GM18508 (cell line): ENCODE measurements at regions not wholly inside any gene's neighbourhood (a gene's known extent, or its start where the extent isn't known, plus 50 kb on each side); places are given as distances from the start of the nearest gene placed in this dataset.

Source experiments
- ATAC-seq: cut with Tn5 transposase; IDR thresholded peaks from one replicate; pipeline ENCODE4 v1.9.1; 2021; ENCODE audit warnings: moderate number of reproducible peaks; ENCODE audit not compliant: insufficient read depth, unreplicated experiment

DNA sequence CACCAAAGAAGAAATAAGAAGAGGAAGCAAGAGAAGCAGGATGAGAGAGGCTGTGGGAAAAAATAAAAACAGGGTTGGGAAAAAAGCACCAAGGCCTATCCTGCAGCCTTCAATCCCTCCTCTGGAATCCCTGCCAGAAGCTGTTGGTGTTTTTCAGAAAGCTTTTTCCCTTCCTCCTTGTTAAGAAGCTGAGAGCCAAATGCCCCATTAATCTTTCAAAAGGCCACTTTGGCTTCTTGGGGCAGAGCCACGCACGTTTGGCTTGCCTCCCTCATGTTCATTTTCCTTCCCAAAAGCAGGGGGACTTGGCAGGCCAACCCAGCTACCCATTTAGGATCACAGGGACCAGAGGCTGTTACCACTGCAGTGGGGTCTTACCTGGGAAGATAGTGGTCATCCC is 365.3 kb downstream of the NUAK1 start:
- no peak for ATAC-seq

DNA sequence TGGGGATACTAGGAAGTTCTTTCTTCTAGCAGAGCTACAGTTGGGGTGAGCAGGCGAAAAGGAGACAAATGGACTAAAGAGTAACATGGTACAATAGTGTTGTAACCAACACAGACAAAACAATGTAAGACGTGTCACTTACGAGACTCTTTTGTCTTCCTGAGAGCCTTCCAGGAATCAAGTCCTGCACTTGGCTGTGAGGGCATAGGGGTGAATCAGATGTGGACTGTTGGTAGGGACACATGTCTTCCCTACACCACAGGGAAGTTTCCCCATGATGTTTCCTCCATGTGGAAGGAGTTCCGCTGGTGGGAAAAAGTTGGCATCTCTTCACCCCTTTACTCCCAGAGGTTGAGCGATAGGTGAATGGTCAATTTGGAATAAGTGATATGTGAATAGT is 364.7 kb downstream of the NUAK1 start:
- ATAC-seq, result no peak

DNA sequence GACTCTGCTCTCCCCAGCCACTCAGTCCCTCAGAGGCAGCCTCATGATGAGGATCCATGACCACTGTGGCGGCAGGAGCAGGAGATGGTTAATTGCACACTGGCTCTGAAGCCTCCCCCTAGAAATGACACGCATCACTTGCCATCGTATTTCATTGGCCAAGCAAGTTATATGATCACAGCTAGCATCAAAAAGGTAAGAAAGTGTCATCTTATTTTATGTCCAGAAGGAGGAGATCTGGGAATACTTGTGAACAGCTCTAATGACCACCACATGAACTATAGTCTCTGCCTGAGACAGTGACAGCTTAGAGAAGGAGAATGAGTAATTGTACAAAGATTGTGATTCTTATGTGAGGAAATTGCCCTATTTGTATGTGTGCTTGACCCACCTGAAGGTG is 363.4 kb downstream of the NUAK1 start:
- ATAC-seq, result no peak

DNA sequence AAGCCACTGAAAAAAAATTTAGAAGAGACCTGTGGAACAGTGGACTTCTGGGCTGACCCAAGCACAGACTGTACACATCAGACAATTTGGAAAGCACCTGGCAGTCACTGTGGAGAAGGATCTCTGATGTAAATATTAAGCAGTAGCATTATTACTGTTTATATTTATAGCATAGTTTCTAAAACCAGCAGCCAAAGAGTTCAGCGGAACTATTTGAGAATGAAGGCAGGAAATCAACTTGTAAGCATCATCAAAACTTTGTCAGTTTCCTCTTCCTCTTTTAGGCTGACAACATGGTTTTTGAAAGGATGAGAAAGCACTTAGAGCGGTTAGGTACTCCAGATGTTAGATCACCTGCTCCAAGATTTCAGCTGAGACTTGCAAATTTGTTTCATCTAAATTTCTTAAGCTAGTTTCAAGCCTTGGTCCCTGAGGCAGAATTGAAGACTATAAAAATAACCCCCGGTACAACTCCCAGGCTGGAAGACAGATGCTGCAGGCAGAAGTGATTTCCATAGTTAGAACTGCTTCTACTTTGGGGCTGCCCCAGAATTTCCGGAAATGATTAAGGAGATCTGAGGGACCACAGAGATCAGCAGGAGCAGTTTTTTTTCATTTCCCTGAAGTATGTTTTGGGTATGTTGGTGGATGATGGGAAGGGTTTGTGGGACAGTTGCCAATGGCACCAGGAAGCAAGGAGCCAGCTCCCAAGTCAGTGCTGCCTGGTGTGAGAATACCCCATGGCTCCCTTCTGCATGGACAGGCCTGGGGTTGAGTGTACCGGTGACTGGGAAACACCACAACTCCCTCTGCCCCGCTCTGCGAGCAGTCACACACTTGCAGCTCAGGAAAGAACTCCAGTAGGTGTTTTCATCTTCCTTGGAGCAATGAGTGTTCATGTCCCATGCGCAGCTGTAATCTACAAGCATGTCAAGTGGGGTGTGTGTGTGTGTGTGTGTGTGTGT is 354.5 kb downstream of the NUAK1 start:
- ATAC-seq, result no peak

DNA sequence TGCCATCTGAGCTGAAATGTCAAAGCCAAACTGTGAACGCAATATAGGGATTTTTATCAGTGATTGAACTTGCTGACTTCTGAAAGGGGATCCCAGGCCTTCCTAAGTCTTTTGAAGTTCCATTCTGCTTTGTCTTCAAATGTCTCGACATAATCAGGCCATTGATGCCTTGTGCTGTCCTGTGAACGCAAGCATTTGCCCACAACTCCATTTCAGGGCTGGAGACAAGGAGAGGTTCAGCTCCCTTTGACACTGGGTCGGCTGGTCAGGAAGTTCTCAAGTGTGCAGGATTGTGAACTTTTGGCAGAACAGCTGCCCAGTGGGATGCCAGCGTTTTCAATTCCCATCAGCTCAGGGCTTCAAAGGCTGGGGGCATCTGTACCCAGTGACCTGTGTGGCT is 345.3 kb downstream of the NUAK1 start:
- ATAC-seq, result no peak

DNA sequence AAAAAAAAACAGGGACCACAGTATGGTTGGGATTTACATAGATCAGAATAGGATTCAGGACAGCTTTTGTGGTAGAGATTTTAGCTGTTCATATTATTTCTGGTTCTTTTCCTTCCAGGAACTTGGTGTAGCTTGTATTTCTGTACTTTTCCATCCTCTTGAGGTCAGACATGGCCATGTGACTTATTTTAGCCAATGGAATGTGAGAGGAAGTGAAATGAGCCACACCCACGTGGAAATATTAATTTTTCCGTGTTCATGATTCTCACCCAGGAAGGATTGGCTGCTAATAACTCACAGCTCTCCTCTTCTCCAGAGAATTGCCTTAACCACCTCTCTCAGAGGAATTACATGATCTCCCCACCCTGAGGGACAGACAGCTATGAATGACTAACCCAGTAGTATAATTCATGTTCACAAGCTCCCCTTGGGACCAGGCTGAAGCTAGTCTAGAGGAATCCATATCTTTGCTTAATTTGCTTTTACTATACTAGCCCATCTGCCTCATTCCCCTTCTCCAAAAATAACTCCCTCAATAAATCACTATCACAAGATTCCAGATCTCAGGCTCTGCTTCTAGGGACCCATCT is 340.4 kb downstream of the NUAK1 start:
- ATAC-seq, result no peak

DNA sequence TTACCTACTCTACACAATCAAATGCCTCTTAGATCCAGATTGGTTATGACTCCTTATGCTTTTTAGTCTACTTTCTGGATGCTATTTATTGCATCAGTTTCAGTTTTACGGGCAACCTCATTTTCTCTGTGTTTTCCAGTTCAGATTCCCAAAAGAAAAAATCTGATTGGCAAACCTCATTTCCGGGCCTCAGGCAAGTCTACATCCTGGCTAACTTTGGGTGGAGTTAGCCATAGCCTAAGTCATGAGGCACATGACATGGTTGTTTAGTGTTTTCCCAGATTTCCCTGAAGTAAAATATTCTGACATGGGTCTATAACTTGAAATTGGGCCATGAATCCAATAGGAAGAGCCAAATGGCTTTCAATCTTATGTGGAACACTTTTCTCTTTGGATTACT is 339.7 kb downstream of the NUAK1 start:
- no peak for ATAC-seq

DNA sequence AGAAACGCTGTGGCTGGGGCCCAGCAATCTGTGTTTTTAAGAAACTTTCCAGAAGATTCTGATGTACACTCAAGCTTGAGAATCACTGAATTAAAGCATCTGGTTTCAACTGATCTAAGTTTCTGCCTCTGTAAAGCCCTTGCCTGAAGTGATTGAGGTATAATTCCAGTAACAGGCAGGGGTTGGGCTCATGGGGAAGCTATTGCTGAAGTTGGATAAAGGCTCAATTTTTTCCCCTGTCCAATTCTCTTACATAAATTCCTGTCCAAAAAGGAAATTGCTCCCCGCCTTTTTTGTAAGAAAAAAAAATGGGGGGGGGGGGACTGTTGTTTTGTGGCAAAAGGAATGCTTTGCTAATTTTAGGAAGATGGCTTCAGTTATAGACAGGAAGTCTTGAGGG is 337.4 kb downstream of the NUAK1 start:
- ATAC-seq, result no peak

DNA sequence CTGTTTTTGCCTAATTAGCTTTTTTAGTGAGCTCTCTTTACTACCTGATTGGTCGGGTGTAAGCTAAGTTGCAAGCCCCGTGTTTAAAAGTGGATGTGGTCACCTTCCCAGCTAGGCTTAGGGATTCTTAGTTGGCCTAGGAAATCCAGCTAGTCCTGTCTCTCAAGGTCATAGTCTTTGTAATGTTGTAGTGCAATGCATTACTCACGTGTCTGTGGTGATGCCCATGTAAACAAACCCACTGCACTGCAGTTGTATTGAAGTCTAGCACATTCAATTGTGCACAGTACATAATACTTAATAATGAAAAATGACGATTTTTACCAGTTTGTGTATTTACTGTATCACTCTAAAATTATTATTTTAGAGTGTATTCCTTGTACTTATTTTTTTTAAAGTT is 335.5 kb downstream of the NUAK1 start:
- no peak for ATAC-seq

DNA sequence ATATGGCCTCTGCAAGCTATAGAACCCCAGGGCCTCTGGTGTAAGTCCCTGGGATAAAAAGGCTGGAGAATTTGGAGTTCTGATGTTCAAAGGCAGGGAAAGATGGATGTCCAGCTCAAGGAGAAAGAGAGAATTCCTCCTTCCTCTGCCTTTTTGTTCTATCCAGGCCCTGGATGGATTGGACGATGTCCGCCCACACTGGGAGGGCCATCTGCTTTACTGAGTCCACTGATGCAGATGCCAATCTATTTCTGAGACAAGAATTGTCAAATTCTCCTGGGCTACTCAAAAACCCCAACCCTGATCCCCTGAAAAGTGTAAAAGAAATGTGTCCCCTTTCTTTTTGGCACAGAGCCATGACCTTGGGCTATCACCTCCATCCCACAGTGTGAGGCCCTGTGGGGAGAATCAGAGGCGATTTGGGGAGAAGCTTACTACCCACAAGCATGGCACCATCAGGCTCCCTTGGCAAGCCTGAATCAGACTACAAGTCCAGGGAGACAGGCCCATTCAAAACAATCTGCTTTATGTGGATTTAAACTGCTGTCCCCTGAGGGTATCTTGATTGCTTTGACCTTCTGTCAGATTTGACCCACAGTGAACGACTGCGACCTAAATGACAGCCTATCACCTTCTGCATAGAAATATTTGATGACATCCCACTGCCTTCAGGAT is 334.0 kb downstream of the NUAK1 start:
- ATAC-seq, result no peak

DNA sequence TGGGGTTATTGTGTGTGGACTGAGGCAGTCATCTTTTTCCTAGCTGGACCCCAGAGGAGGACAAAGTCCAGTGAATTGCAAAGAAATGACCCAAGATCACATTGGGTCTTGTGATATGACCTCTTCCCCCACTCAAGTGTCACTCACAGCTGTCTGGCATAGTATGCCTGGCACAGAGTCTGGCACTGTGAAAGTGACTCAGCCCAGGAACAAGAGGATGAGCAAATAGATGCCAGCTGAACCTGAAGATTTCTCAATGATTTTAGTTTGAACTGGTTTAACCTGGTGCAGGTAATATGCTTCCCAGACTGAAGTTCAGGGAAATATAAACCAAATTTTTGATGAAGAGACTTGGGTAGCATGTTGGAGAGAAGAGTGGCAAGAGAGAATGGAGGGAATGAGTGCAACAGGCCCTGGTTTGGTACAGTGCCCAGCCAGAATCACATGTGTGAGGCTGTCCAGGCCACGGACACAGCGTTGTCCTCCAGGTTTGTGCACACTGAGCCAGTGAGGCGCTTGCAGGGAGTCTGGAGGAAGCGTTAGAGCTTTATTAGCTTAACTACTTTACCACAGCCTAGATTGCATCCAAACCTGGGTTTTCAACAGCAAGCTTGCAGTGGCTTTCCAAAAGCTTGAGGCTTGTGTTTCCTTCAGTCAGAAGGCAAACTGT is 332.9 kb downstream of the NUAK1 start:
- no peak for ATAC-seq

DNA sequence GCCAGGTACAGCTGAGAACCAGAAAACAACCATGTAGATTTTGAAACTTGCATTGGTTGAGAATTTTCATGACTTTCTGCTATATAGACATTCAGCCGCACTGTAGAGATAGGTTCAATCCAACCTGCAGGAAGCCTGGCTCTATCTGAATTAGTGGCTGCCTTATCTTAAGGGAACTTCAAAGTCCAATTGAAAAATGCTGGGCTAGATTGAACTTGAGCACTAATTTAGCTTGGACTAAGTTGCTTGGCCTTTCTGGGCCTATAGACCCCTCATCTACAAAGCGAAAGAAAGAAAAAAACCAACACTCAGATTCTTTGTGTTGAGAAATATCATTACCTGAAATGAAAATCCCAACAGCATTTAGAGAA is 332.4 kb downstream of the NUAK1 start:
- ATAC-seq, result no peak

DNA sequence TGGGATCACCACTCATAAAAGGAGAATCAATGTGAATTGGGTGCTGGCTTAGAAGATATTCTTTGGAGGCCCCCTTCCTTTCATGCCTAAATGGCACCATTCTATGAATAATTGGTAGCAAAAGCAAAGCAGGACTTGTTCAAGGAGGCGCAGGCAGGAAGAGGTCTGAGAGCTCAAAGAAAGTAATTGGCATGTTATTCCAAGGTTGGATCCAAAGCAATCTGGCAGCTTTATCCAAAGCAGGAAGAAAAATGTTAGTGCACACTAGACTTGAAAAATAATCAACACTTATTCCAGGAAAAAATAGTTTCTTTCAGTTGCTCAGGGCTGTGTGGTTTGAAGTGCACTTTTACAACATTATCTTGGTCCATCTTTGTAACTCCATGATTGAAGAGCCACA is 326.4 kb downstream of the NUAK1 start:
- ATAC-seq, result no peak

DNA sequence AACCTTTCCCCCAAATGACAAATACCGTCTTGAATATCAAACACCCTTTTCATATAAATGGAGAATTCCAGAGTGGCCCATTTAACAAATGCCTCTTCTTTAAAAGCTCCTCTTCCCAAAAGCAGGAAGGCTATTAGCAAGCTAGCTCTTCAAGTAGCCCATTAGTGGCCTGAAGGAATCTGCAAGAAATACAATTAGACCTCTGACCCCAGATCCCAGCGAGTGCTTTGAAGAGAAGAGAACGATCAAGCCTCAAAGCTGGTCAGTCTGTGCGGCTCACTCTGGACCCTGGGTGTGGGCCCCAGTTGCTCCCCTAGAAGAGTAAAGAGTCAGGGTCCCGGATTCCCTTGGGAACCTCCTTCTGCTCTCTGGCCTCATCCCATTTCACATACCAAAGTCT is 325.6 kb downstream of the NUAK1 start:
- ATAC-seq, result no peak

DNA sequence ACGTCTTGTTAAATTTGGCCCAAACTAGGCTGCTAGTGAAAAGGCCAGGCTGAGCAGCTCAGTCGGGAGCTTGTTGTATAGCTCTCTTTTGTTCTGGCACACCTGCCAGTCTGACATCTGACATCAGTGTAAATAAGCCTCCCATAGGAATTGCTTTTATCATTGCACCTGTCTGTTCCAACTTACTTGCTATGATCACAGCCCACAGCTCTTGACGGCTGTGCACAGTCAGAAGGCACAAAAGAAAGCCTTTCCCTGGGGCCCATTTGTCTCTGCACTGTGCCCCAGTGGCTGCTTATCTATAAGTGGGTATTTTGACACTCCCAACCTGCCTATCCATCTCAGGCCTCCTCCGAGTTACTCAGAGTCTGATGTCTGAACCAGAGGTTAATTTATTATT is 324.5 kb downstream of the NUAK1 start:
- no peak for ATAC-seq

DNA sequence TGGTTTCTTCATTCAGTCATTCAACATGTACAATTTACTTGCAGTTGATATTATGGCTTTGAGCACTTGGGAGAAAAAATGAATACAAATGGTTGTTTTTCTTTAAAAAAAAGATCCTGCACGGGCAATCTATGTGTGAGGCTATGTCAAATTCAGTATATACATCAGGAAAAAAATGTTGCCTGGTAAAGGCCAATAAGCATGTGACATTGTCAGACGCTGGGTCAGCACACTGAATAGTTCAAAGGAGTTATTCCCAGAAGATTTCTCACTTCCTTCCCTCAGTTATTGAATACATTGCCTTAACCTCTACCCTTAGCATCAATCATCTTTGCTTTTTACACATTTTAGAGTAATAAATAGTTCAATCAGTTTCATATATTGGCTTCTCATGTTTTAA is 319.2 kb downstream of the NUAK1 start:
- no peak for ATAC-seq

DNA sequence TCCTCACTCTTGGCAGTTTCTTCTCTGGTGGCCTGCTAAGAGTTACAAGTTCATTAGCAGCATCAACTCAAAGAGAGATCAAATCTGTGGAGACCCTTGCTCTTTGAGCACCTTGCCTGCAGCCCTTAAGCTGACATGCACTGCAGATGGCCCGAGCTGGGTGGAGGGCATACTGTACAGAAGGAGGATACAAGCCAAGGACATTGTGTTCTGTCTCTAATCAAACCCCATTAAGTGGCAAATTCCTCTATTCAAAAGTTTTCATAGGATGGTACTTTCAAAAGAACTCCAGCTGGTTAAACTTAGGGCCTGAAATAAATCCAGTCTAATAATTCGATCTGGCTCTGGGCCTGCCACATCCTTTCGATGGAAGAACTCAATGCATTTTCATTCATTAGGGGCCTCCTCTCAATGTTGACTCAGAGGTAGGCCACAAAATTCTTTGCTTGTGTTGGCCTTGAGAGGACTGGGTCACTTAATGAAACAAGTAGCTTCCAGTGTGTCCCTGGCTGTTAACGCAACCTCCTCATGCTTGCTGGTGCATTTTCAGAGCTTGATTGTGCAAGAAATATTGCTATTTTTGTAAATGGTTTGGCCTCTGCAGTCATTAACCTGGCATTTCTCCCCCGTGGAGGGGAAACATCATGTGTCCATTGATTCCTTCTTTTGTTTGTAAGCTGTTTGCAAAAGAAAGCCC is 318.2 kb downstream of the NUAK1 start:
- no peak for ATAC-seq

DNA sequence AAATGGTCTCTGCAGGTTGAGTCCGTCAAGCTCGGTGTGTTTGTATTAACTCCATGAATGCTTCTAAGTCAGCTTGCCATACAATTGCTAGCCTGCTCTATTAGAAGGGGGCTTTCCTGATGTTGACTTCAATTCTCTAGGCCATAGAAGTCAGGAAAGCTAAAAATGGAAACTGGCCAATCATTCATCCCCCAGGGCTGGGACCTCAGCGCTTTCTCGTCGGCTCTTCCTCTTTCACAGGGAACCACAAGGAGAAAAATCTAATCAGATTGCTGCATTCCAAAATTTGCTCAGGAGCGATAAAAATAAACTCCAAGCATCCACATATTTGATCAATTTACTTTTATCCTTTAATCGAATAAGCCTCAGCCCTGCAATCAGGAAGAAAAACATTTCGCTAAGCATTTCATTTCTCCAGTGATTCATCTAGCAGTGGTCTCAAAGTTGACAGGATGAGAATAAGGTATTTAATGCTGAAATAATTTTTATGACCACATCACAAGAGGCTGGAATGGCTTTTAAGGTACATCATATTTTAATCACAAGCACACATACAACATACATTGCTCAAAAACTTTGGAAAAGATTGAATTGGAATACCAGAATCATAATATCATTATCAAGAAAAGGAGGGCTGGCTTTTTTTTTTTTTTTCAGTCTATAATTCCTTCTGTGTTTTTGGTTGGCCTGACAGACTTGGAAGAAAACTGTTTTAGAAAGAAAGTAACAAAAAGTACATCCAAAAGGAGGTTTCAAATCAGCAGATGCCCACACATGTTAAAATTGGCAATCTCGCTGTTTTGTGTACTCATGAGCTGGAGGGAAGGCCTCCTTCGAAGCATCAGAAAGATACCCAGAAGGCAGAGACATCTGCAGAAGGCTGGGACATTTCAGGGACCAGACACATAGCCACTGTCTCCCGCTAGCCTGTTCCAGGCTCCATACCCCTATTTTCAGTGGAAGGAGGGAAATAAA is 316.3 kb downstream of the NUAK1 start:
- ATAC-seq, result no peak

DNA sequence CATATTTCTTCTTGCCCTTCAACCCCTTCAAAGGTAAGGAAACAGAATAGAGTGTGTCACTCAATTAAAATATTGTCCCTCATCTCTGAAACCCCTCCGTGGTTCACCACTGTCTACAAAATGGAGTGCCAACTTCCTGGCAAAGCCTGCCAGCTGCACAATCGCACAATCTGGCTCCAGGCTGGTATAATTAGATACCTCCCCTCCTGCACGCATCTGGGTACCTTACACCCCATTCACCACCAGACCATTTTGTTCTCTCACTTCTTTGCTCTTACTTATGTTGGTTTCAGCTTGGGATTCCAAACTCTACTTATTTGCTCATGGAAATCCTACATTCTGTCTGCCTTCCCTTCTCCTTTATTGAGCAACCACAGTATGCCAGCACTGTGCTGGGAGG is 314.9 kb downstream of the NUAK1 start:
- no peak for ATAC-seq
